Thyroid gland (tissue), 4 donors: ENCODE measurements at regions not wholly inside any gene's neighbourhood (a gene's known extent, or its start where the extent isn't known, plus 50 kb on each side); places are given as distances from the start of the nearest gene placed in this dataset.

Experiments
- DNase-seq, 2 donors: peaks; one replicate each; pipeline ENCODE4 v3.0.0-alpha.2; 2019
- H3K27ac ChIP-seq, 3 donors: fragments of 200-600 bp; sonication (generic); 1 replicate in 2 of 3; 2 replicates in 1 of 3; pipeline ENCODE4 v1.5.1; 2016 to 2019; ENCODE audit warnings: mild to moderate bottlenecking in 1 of 3, moderate library complexity in 1 of 3
- H3K27me3 ChIP-seq: fragments of 200-600 bp; sonication (generic); one replicate; pipeline ENCODE4 v1.5.1; 2019
- H3K36me3 ChIP-seq, 2 donors: fragments of 200-600 bp; sonication (generic); one replicate each; pipeline ENCODE4 v1.5.1; 2016 to 2019
- H3K4me1 ChIP-seq, 2 donors: fragments of 200-600 bp; sonication (generic); one replicate each; pipeline ENCODE4 v1.5.1; 2017 to 2019
- H3K4me3 ChIP-seq, 3 donors: fragments of 200-600 bp; sonication (generic); replicated peaks in 1 of 3; 1 replicate in 2 of 3; 2 replicates in 1 of 3; pipeline ENCODE4 v1.5.1; 2016; ENCODE audit warnings: mild to moderate bottlenecking in 1 of 3
- H3K9me3 ChIP-seq: fragments of 200-600 bp; sonication (generic); one replicate; pipeline ENCODE4 v1.5.1; 2017
- POLR2A ChIP-seq, 2 donors: fragments of 450-650 bp; IDR thresholded peaks; one replicate each; pipeline ENCODE4 v1.6.1; 2017; ENCODE audit warnings: antibody characterized with exemption in 2 of 2, mild to moderate bottlenecking in 2 of 2, moderate library complexity in 1 of 2
- WGBS, 2 donors: methylation state at CpG; one replicate each; pipeline ENCODE4 v1.1.5; 2017; 5-methylcytosine and 5-hydroxymethylcytosine counted together
- intact Hi-C: fragments of 100-400 bp; cut with DNase I; formaldehyde crosslinking; loops from one replicate; pipeline ENCODE4 v1.15.1; 2023
- TF ChIP-seq, protein P1 (sequence below), 6 experiments: fragments of 200-600 bp in 3 of 6; fragments of 450-650 bp in 3 of 6; sonication (generic) in 3 of 6; IDR thresholded peaks; one replicate each; pipeline ENCODE4 v1.5.1; 2016 to 2019; ENCODE audit warnings: antibody characterized with exemption in 6 of 6, mild to moderate bottlenecking in 2 of 6, inconsistent platforms in 1 of 6, moderate library complexity in 1 of 6

DNA sequence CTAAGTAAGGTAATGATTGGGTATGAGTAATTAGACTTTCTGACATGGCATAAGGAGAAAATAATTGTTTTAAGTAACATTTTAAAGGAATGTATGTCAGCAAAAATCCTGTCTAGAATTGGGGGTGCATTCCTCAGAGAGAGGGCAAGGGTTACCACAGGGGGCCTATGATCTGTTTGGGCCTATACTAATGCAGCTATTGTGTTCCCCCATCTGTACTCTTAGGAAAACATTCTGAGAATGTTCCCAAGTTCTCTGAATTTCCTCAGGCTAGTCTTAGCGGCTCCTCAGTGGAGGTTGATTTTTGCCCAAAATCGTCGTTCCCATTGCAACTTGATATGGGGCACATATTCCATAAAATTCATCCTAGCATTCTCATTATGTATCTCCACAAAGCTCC is 1216.4 kb upstream of the GBE1 start:
- H3K4me3 ChIP-seq = no peak overlapping the region
- DNase-seq = no peak
- no peak overlapping the region for H3K27ac ChIP-seq
- no peaks in the 10 kb centered on the region for H3K9me3 ChIP-seq
- no peaks in the 10 kb centered on the region for H3K4me1 ChIP-seq
- 78 to 87% methylated on average over 3 of the region's 3 CpGs for WGBS, 2 donors
- no peak for TF ChIP-seq POLR2A (IDR thresholded peaks at IDR 0.05)
- TF ChIP-seq, protein P1, sequence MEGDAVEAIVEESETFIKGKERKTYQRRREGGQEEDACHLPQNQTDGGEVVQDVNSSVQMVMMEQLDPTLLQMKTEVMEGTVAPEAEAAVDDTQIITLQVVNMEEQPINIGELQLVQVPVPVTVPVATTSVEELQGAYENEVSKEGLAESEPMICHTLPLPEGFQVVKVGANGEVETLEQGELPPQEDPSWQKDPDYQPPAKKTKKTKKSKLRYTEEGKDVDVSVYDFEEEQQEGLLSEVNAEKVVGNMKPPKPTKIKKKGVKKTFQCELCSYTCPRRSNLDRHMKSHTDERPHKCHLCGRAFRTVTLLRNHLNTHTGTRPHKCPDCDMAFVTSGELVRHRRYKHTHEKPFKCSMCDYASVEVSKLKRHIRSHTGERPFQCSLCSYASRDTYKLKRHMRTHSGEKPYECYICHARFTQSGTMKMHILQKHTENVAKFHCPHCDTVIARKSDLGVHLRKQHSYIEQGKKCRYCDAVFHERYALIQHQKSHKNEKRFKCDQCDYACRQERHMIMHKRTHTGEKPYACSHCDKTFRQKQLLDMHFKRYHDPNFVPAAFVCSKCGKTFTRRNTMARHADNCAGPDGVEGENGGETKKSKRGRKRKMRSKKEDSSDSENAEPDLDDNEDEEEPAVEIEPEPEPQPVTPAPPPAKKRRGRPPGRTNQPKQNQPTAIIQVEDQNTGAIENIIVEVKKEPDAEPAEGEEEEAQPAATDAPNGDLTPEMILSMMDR (IDR thresholded peaks at IDR 0.05) = no peak
- no peaks in the 10 kb centered on the region for H3K27me3 ChIP-seq
- intact Hi-C loops = no loop called here
- no peaks in the 10 kb centered on the region for H3K36me3 ChIP-seq

GRCh38 chr3:82973791-82974190 is 1212.3 kb upstream of the GBE1 start:
- WGBS, 2 donors = 21 to 24% methylated on average over 1 of the region's 1 CpG
- DNase-seq = no peak
- Histone ChIP-seq H3K9me3 (no peaks in the 10 kb centered on the region), H3K4me3 (no peak overlapping the region), H3K36me3 (no peaks in the 10 kb centered on the region), H3K4me1 (no peaks in the 10 kb centered on the region), H3K27ac (no peak overlapping the region), H3K27me3 (no peaks in the 10 kb centered on the region)
- TF ChIP-seq, protein P1 (IDR thresholded peaks at IDR 0.05) = no peak
- no peak for TF ChIP-seq POLR2A (IDR thresholded peaks at IDR 0.05)
- intact Hi-C loops = no loop called here

GRCh38 chr3:82960379-82960778 is 1198.9 kb upstream of the GBE1 start:
- no peaks in the 10 kb centered on the region for H3K4me1 ChIP-seq
- intact Hi-C loops = no loop called here
- H3K4me3 ChIP-seq = no peak overlapping the region
- H3K27ac ChIP-seq = no peak overlapping the region
- DNase-seq = no peak
- H3K9me3 ChIP-seq = no peaks in the 10 kb centered on the region
- no peak for TF ChIP-seq POLR2A (IDR thresholded peaks at IDR 0.05)
- TF ChIP-seq, protein P1 (IDR thresholded peaks at IDR 0.05) = no peak
- no peaks in the 10 kb centered on the region for H3K36me3 ChIP-seq
- H3K27me3 ChIP-seq = no peaks in the 10 kb centered on the region

GRCh38 chr3:82957696-82958095 is 1196.3 kb upstream of the GBE1 start:
- DNase-seq = no peak

DNA sequence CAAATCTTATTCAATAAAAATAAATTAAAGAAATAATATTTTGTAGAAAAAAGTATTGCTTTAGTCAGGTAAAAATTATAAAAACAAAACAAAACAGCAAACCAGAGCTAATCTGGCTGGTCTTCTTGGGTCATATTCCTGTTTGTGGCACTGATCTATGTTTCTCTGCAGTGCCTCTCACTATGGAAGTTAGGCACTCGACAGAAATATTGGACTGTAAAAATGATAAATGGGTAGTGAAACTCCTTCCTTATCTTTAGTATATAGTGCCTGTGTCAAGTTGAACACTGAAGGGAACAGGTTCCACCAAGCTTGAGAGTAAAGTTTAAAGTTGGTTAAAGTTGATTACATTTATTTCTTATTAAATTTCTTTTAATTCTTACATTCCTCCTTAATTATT is 1195.6 kb upstream of the GBE1 start:
- Histone ChIP-seq H3K36me3 (no peaks in the 10 kb centered on the region), H3K4me3 (no peak overlapping the region), H3K9me3 (no peaks in the 10 kb centered on the region), H3K27ac (no peak overlapping the region), H3K27me3 (no peaks in the 10 kb centered on the region), H3K4me1 (no peaks in the 10 kb centered on the region)
- 67 to 78% methylated on average over 1 of the region's 1 CpG for WGBS, 2 donors
- DNase-seq = no peak
- intact Hi-C loops = no loop called here
- TF ChIP-seq POLR2A (IDR thresholded peaks at IDR 0.05) = no peak

More at GRCh38 chr3:82957696-82958095, 1196.3 kb upstream of the GBE1 start:
- Histone ChIP-seq H3K4me3 (no peak overlapping the region), H3K36me3 (no peaks in the 10 kb centered on the region), H3K27ac (no peak overlapping the region), H3K27me3 (no peaks in the 10 kb centered on the region), H3K9me3 (no peaks in the 10 kb centered on the region), H3K4me1 (no peaks in the 10 kb centered on the region)
- intact Hi-C loops = no loop called here
- WGBS, 2 donors = 67 to 78% methylated on average over 6 of the region's 6 CpGs
- TF ChIP-seq POLR2A (IDR thresholded peaks at IDR 0.05) = no peak
- TF ChIP-seq, protein P1 (IDR thresholded peaks at IDR 0.05) = no peak

- WGBS, 2 donors = 91 to 94% methylated on average over 1 of the region's 1 CpG
- no peak overlapping the region for H3K4me3 ChIP-seq
- no peaks in the 10 kb centered on the region for H3K4me1 ChIP-seq
- no peak for DNase-seq
- H3K9me3 ChIP-seq = no peaks in the 10 kb centered on the region
- no peaks in the 10 kb centered on the region for H3K36me3 ChIP-seq
- TF ChIP-seq, protein P1 (IDR thresholded peaks at IDR 0.05) = no peak
- H3K27ac ChIP-seq = no peak overlapping the region
- intact Hi-C loops = no loop called here
- no peaks in the 10 kb centered on the region for H3K27me3 ChIP-seq
Measured at GRCh38 chr3:82954486-82954885, 1193.0 kb upstream of the GBE1 start.
